ENCODE measurements at regions not wholly inside any gene's neighbourhood (a gene's known extent, or its start where the extent isn't known, plus 50 kb on each side); places are given as distances from the start of the nearest gene placed in this dataset.

DNA sequence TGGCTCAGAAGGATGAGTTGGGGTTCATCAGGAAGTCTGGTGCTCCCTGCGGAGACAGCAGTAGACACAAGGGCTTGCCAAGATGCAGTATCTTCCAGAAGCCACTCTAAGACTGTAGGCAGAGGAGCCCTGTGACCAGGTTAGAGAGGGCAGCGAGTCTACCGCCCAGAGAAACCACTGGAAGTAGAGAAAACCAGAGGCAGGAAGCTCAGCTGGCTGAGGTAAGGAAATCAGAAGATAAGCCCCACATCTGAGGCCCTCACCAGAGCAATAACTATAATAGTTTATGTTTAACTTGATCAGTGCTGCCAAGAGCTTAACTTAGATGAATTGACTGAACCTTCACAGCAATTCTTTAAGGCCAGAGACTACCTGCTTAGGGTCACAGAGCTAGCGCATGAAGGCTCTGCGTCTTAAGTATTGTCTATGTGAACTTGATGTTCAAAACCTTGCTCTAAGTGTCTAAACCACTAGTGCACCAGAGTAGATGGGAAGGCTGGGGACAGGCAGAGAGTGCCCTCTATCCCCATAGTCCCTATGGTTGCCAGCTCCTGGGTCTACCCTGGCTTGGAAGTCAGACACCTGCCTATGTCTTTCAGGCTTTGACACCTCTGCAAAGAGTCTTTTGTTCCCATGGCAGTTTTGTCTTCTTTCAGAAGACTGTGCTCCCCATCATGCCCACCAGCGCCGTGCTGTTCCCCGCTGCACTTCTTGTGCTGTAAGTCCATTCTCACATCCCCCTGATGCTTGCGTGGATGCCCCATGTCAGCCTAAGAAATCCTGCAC is 228.2 kb upstream of the KLF4 start:
- no peak overlapping the region for H3K4me3 ChIP-seq (replicated peaks; ENCODE audit: low read depth, low read length)
- no peak for DNase-seq (ENCODE audit: extremely low read depth, low read depth)

GRCh38 chr9:107715740-107716139 is 226.2 kb upstream of the KLF4 start:
- DNase-seq (ENCODE audit: extremely low read depth, low read depth): no peak

More for the DNA sequence above, 228.2 kb upstream of the KLF4 start:
- TF ChIP-seq CTCF (IDR thresholded peaks at IDR 0.05; ENCODE audit: low read depth, low read length, missing control alignments): no peak

GRCh38 chr9:107713470-107713869 is 223.9 kb upstream of the KLF4 start:
- no peak for TF ChIP-seq CTCF (IDR thresholded peaks at IDR 0.05; ENCODE audit: low read depth, low read length, missing control alignments)
- DNase-seq (ENCODE audit: extremely low read depth, low read depth): no peak
- H3K4me3 ChIP-seq (replicated peaks; ENCODE audit: low read depth, low read length): no peak overlapping the region

More at GRCh38 chr9:107715740-107716139, 226.2 kb upstream of the KLF4 start:
- no peak overlapping the region for H3K4me3 ChIP-seq (replicated peaks; ENCODE audit: low read depth, low read length)
- no peak for TF ChIP-seq CTCF (IDR thresholded peaks at IDR 0.05; ENCODE audit: low read depth, low read length, missing control alignments)

DNA sequence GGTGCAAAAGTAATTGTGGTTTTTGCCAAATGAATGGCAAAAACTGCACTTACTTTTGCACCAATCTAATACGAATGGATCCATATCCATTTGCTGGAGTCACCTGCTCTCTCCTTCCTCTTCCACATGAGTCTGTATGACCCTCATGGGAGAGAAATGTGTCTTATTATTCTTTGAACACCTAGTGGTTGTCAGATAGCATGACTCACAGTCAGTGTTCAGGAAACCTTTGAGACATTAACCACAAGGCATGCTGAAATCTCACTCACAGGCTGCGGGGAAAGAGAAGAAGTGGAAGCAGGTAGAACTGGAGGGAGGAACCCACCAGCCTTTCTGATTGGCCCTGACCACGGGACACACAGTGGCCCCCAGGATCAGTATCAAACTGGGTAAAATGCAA is 222.8 kb upstream of the KLF4 start:
- no peak for TF ChIP-seq CTCF (IDR thresholded peaks at IDR 0.05; ENCODE audit: low read depth, low read length, missing control alignments)
- peak; percentile 60 for DNase-seq (ENCODE audit: extremely low read depth, low read depth)
- no peak overlapping the region for H3K4me3 ChIP-seq (replicated peaks; ENCODE audit: low read depth, low read length)

DNA sequence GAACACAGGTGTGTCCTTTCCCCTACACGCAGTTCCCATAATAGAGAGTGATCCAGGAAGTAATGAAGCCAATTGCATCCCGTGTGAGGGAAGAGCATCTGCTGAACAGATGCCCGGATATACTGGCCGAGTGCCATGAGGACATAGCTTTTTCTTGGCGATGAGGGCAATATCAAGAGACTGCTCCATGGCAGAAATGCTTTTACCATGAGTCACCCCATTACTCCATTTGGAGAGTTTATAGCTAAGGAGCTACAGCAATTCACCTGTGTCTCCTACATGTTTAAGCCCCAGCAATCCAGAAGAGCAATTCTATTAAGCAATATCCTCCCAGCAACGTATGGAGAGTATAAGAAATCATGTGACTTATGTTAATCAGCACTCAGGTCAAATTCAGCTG is 222.0 kb upstream of the KLF4 start:
- H3K4me3 ChIP-seq (replicated peaks; ENCODE audit: low read depth, low read length): no peak overlapping the region
- no peak for TF ChIP-seq CTCF (IDR thresholded peaks at IDR 0.05; ENCODE audit: low read depth, low read length, missing control alignments)
- DNase-seq (ENCODE audit: extremely low read depth, low read depth): peak; percentile 100

DNA sequence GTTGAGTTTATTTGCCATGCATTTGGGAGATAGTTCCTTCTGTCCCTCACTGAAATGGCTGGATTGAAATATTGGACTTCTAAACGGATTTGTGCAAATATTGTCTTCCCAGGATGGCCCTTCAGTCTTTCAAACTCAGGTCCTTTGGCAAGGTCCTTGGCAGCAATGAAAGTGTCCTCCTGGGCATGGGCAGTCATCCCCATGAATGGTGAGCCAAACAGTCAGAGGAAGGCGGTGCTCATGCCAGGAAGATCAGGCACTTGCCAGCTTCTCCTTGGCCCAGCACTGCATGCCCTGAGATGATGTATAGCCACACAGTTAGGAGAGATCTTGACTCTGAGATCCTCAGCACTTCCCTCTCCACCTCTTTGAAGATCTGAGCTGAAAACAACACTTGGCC is 221.4 kb upstream of the KLF4 start:
- no peak for DNase-seq (ENCODE audit: extremely low read depth, low read depth)
- no peak overlapping the region for H3K4me3 ChIP-seq (replicated peaks; ENCODE audit: low read depth, low read length)
- no peak for TF ChIP-seq CTCF (IDR thresholded peaks at IDR 0.05; ENCODE audit: low read depth, low read length, missing control alignments)

DNA sequence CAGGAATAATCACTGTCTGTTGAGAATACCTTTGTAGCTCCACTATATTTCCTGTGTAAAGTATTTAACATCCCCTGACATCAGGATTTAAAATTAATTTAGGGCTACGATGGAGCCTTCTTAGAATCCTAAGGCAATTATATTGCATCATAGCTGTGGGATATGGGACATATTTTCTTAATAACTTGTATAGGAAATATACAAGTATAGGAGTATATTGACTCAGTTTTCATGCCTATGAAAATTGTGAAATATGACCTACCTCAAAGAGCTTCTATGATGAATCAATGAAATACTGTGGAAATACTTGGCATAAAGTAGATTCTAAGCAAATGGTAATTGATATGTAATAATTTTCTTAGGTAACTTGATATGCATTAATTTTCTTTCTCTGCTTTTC is 221.0 kb upstream of the KLF4 start:
- no peak for TF ChIP-seq CTCF (IDR thresholded peaks at IDR 0.05; ENCODE audit: low read depth, low read length, missing control alignments)
- DNase-seq (ENCODE audit: extremely low read depth, low read depth): no peak

More for the DNA sequence above, 221.0 kb upstream of the KLF4 start:
- H3K4me3 ChIP-seq (replicated peaks; ENCODE audit: low read depth, low read length): no peak overlapping the region

Measured in HFF-Myc (cell line).